ENCODE measurements at regions not wholly inside any gene's neighbourhood (a gene's known extent, or its start where the extent isn't known, plus 50 kb on each side); places are given as distances from the start of the nearest gene placed in this dataset.

DNA sequence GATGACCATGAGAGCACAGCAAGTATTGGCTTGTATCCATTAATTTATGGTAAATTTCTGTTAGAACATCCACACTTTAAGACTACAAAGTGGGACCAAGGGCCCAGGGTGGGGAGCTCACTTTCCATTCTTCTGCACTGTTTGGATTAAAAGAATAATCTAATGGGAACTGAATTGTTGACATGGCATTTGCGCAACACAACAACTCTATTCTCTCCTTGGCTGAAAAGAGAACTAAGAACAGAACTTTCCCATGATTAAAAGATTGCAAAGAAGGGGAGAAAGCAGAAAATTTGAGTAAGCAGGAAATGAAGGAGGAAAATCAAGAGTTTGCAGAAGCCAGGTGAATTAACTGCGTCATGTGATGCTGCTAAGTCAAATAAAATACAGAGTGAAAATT, 143.4 kb downstream of the HINT1 start:
- TF ChIP-seq, protein P1, sequence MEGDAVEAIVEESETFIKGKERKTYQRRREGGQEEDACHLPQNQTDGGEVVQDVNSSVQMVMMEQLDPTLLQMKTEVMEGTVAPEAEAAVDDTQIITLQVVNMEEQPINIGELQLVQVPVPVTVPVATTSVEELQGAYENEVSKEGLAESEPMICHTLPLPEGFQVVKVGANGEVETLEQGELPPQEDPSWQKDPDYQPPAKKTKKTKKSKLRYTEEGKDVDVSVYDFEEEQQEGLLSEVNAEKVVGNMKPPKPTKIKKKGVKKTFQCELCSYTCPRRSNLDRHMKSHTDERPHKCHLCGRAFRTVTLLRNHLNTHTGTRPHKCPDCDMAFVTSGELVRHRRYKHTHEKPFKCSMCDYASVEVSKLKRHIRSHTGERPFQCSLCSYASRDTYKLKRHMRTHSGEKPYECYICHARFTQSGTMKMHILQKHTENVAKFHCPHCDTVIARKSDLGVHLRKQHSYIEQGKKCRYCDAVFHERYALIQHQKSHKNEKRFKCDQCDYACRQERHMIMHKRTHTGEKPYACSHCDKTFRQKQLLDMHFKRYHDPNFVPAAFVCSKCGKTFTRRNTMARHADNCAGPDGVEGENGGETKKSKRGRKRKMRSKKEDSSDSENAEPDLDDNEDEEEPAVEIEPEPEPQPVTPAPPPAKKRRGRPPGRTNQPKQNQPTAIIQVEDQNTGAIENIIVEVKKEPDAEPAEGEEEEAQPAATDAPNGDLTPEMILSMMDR (conservative IDR thresholded peaks at IDR 0.05): no peak
- peaks cover 13% of the 10 kb centered on the region for H3K9me3 Mint-ChIP-seq
- no peak overlapping the region for H3K27ac Mint-ChIP-seq (ENCODE audit: unreplicated experiment)
- no peaks in the 10 kb centered on the region for H3K4me1 Mint-ChIP-seq
- DNase-seq (ENCODE audit: low read depth, low spot score): no peak
- no peaks in the 10 kb centered on the region for H3K36me3 Mint-ChIP-seq (ENCODE audit: low read depth)
- no peak overlapping the region for H3K4me3 Mint-ChIP-seq
- peaks cover 2% of the 10 kb centered on the region for H3K27me3 Mint-ChIP-seq (ENCODE audit: low read depth)

DNA sequence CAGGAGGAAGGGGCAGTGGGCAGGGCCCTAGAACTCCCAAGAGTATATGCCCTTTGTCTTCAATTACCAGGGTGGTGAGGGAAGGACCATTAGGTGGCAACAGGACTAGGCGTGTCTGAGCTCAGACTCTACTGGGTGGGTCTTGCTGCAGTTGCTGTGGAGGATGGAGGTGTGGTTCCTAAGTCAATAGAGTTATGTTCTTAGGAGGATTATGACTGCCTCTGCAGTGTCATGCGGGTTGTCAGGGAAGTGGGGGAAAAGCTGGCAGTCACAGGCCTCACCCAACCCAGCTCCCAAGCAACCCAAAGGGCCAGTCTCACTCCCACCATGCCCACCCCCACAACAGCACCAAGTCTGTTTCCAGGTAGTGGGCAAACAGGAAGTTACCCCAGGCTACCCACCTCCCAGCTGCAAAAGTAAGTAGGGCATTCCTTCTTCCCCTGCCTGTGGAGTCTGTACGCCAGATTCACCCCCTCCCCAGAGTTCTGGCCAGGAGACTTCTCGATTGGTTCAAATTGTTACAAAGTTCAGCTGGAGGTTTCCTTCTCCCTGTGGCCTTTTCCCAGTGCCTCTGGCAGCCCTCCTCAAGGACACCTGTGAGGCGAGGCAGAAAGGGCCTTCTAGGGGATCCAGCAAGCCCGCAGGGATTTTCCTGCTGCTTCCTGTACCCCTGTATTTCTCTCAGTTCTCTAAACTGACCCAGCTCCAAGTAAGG, 145.3 kb downstream of the HINT1 start:
- DNase-seq (ENCODE audit: low read depth, low spot score): no peak
- Mint-ChIP-seq H3K4me1 (no peaks in the 10 kb centered on the region), H3K9me3 (peaks cover 17% of the 10 kb centered on the region), H3K36me3 (ENCODE audit: low read depth) (no peaks in the 10 kb centered on the region), H3K27me3 (ENCODE audit: low read depth) (peaks cover 2% of the 10 kb centered on the region), H3K27ac (ENCODE audit: unreplicated experiment) (no peak overlapping the region), H3K4me3 (no peak overlapping the region)
- TF ChIP-seq, protein P1 (conservative IDR thresholded peaks at IDR 0.05): no peak

DNA sequence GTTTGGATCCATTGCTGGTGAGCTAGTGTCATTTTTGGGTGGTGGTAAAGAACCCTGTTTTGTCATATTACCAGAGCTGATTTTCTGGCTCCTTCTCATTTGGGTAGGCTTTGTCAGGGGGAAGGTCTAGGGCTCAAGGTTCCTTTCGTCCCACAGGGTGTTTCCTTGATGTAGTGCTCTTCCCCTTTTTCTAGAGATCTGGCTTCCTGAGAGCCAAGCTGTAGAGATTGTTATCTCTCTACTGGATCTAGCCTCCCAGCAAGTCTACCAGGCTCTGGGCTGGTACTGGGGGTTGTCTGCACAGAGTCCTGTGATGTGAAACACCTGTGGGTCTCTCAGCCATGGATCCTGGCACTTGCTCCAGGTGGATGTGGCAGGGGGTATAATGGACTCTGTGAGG, 145.9 kb downstream of the HINT1 start:
- Mint-ChIP-seq H3K27ac (ENCODE audit: unreplicated experiment) (no peak overlapping the region), H3K27me3 (ENCODE audit: low read depth) (peaks cover 2% of the 10 kb centered on the region), H3K36me3 (ENCODE audit: low read depth) (no peaks in the 10 kb centered on the region), H3K9me3 (peaks cover 17% of the 10 kb centered on the region), H3K4me3 (no peak overlapping the region), H3K4me1 (no peaks in the 10 kb centered on the region)
- TF ChIP-seq, protein P1 (conservative IDR thresholded peaks at IDR 0.05): no peak
- DNase-seq (ENCODE audit: low read depth, low spot score): no peak

DNA sequence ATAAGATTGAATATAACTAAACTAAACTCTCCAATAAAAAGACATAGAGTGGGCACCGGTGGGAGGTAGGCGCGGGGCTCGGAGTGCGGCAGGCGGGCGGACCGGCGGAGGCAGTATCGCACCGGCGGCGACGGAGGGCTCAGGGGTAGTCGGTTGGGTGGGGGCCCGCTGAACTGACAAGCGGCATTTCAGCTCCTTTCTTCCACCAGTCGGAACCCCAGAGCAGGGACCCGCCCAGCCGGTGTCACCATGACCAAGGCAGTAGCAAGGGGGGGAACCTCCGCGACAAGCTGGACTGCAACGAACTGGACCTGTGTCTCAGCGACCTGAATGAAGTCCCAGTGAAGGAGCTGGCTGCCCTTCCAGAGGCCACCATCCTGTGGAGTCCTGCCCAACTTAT, 156.7 kb downstream of the HINT1 start:
- Mint-ChIP-seq H3K27ac (ENCODE audit: unreplicated experiment) (no peak overlapping the region), H3K4me3 (no peak overlapping the region), H3K27me3 (ENCODE audit: low read depth) (no peaks in the 10 kb centered on the region)

DNA sequence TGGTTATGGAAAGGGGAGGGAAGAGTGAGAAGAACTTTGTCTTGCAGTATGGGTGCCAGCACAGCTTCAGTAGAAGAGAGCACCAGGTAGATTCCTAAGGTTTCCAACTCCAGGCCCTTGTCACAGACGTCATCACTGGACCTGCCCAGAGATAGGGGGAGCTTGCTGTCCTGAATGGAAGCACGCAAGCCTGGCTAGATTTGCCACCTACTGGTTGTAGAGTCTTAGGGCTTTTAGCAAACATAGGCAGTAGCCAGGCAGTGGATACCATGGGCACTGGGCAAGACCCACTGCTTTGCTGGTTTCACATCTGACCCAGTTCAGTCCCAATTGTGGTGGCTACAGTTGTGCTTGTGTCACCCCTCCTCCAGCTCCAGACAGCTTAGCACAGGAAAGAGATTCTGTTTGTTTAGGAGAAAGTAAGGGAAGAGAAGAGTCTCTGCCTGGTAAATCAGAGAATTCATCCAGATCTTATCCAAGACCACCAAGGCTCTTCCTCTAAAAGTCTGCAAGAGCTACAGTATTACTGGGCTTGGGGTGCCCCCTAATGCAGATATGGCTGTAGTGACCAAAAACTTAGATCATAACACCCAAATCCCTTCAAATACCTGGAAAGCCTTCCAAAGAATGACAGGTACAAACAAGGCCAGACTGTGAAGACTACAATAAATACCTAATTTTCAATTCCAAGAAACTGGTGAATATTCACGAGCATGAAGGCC, 158.9 kb downstream of the HINT1 start:
- Mint-ChIP-seq H3K9me3 (no peaks in the 10 kb centered on the region), H3K4me3 (no peak overlapping the region), H3K4me1 (no peaks in the 10 kb centered on the region), H3K36me3 (ENCODE audit: low read depth) (no peaks in the 10 kb centered on the region), H3K27me3 (ENCODE audit: low read depth) (no peaks in the 10 kb centered on the region), H3K27ac (ENCODE audit: unreplicated experiment) (no peak overlapping the region)
- TF ChIP-seq, protein P1 (conservative IDR thresholded peaks at IDR 0.05): peak; percentile 45
- no peak for DNase-seq (ENCODE audit: low read depth, low spot score)

More for the DNA sequence above, 156.7 kb downstream of the HINT1 start:
- TF ChIP-seq, protein P1 (conservative IDR thresholded peaks at IDR 0.05): no peak
- Mint-ChIP-seq H3K4me1 (no peaks in the 10 kb centered on the region), H3K9me3 (no peaks in the 10 kb centered on the region), H3K36me3 (ENCODE audit: low read depth) (no peaks in the 10 kb centered on the region)
- DNase-seq (ENCODE audit: low read depth, low spot score): no peak
